Activated CD4-positive, alpha-beta memory T cell treated with anti-CD3 and anti-CD28 coated beads for 36 hours (primary cell): ENCODE measurements at regions not wholly inside any gene's neighbourhood (a gene's known extent, or its start where the extent isn't known, plus 50 kb on each side); places are given as distances from the start of the nearest gene placed in this dataset.

Experiments used
- CTCF ChIA-PET: fragments of 350-600 bp; sonication (Branson Sonifier 250); formaldehyde crosslinking; loops from one replicate; lab custom pipeline; 2021; ENCODE audit warnings: antibody characterized with exemption, inconsistent platforms; lab: Charles Lee
- POLR2A ChIA-PET: fragments of 350-600 bp; sonication (Branson Sonifier 250); formaldehyde crosslinking; loops from one replicate; lab custom pipeline; 2021; ENCODE audit warnings: antibody characterized with exemption; lab: Charles Lee
- DNase-seq: peaks from one replicate; pipeline ENCODE4 v3.0.0-alpha.2; 2020
- H3K27ac Mint-ChIP-seq: one replicate; pipeline ENCODE4 v1.8.0; 2021; ENCODE audit warnings: mixed read lengths
- H3K27me3 Mint-ChIP-seq: one replicate; pipeline ENCODE4 v1.8.0; 2021; ENCODE audit warnings: mixed read lengths
- H3K36me3 Mint-ChIP-seq: one replicate; pipeline ENCODE4 v1.8.0; 2021; ENCODE audit warnings: mixed read lengths
- H3K4me1 Mint-ChIP-seq: one replicate; pipeline ENCODE4 v1.8.0; 2021; ENCODE audit warnings: low read depth, mixed read lengths
- H3K4me3 Mint-ChIP-seq: one replicate; pipeline ENCODE4 v1.8.0; 2021; ENCODE audit warnings: mild to moderate bottlenecking, mixed read lengths
- H3K9me3 Mint-ChIP-seq: one replicate; pipeline ENCODE4 v1.8.0; 2021; ENCODE audit warnings: mixed read lengths
- intact Hi-C: fragments of 100-400 bp; cut with micrococcal nuclease; formaldehyde crosslinking; loops from one replicate; pipeline ENCODE4 v1.15.1; 2023

DNA sequence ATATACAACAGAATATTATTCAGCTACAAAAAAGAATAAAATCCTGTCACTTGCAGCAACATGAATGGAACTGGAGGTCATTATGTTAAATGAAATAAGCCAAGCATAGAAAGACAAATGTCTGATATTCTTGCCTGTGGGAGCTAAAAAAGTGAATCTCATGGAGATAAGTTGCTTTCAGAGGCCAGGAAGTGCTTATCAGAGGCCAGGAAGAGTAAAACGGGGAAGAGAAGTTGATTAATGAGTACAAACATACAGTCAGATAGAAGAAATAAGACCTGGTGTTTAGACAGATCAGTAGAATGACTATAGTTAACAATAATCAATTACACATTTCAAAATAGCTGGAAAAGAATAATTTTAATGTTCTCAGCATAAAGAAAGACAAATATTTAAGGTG is 54.4 kb upstream of the CPHXL start:
- DNase-seq, result no peak
- Mint-ChIP-seq H3K36me3 (no peaks in the 10 kb centered on the region), H3K27me3 (peaks cover 34% of the 10 kb centered on the region), H3K4me1 (no peaks in the 10 kb centered on the region), H3K4me3 (no peak overlapping the region), H3K9me3 (no peaks in the 10 kb centered on the region), H3K27ac (no peak overlapping the region)
- ChIA-PET CTCF (interaction anchor here (1.3 kb wide), 1 partner anchor 12 kb away, joined by 3 read pairs; no protein-coding TSS in a partner anchor), POLR2A (no interaction called here)
- intact Hi-C loops, result no loop called here

DNA sequence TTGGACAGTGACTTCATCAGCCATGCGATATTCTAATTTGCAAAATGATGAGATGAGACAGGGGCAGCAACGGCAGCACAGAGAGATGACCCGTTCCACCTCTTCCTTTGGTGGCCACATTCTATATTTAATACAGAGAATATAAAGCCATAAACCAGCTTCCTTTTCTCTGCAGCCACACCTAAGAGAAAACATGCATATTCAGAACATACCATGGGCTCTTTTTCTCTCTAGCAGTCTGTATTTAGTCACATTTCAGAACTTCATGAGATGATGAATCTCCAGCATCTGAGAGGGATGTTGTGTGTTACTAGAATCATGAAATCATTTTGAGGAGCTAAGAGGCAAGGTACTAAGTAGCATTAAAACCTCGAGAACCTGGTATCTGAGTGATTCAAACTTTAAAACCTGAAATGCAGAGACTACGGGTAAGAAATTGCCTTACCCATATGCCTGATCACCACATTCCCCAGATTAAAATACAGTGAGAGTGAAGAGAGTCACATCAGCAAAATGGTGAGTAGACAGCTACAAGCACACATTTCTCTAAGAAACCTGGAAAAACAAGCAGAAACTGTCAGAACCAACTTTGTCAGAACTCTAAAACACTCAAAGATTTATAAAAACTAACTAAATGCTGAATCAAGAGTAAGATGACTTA is 55.5 kb upstream of the CPHXL start:
- intact Hi-C loops, result no loop called here
- H3K27ac Mint-ChIP-seq, result no peak overlapping the region
- H3K4me1 Mint-ChIP-seq, result no peaks in the 10 kb centered on the region
- CTCF ChIA-PET, result interaction anchor here (0.8 kb wide), 1 partner anchor 1390 kb away, joined by 3 read pairs; no protein-coding TSS in a partner anchor
- H3K9me3 Mint-ChIP-seq, result no peaks in the 10 kb centered on the region
- no peak for DNase-seq
- H3K36me3 Mint-ChIP-seq, result no peaks in the 10 kb centered on the region
- no peak overlapping the region for H3K4me3 Mint-ChIP-seq
- POLR2A ChIA-PET, result no interaction called here
- peaks cover 29% of the 10 kb centered on the region for H3K27me3 Mint-ChIP-seq

GRCh38 chr16:75787440-75787839 is 61.1 kb upstream of the CPHXL start:
- H3K4me3 Mint-ChIP-seq, result no peak overlapping the region
- peaks cover 9% of the 10 kb centered on the region for H3K27me3 Mint-ChIP-seq
- H3K27ac Mint-ChIP-seq, result no peak overlapping the region
- intact Hi-C loops, result no loop called here
- no peaks in the 10 kb centered on the region for H3K4me1 Mint-ChIP-seq
- POLR2A ChIA-PET, result no interaction called here
- H3K9me3 Mint-ChIP-seq, result no peaks in the 10 kb centered on the region
- CTCF ChIA-PET, result interaction anchor here (1.1 to 4.0 kb wide), 5 partner anchors 10 to 1384 kb away, joined by 3 to 33 read pairs (median 4); no protein-coding TSS in a partner anchor
- H3K36me3 Mint-ChIP-seq, result no peaks in the 10 kb centered on the region
- DNase-seq, result no peak

DNA sequence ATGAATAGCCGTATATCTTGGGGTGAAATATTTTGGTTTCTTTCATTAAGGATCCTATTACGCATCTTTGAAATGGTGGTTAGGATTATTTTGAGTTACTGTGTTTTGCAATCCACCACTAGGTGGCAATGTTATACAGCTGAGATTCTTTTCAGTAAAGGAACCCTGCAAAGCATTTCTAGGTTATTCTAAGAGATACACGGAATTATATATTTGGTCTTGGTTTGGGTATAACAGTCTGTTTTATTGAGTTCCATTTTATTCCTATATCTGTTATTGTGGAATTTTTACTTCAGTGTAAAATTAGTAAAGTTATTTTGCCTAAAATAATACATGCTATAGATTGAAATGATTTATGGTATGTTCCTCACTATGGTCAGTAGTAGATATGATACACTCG is 62.9 kb upstream of the CPHXL start:
- no peak overlapping the region for H3K4me3 Mint-ChIP-seq
- no peaks in the 10 kb centered on the region for H3K4me1 Mint-ChIP-seq
- ChIA-PET POLR2A (no interaction called here), CTCF (interaction anchor here (0.6 to 1.1 kb wide), 4 partner anchors 10 to 1382 kb away, joined by 4 to 7 read pairs (median 5); no protein-coding TSS in a partner anchor)
- no peak overlapping the region for H3K27ac Mint-ChIP-seq
- no peaks in the 10 kb centered on the region for H3K36me3 Mint-ChIP-seq
- H3K9me3 Mint-ChIP-seq, result no peaks in the 10 kb centered on the region
- intact Hi-C loops, result loop anchor here (1.0 kb wide), 1 partner anchor 1382 kb away; no protein-coding TSS in a partner anchor
- peaks cover 6% of the 10 kb centered on the region for H3K27me3 Mint-ChIP-seq
- DNase-seq, result no peak

- CTCF ChIA-PET, result interaction anchor here (0.6 to 1.9 kb wide), 3 partner anchors 12 to 1379 kb away, joined by 3 to 10 read pairs (median 3); no protein-coding TSS in a partner anchor
- Mint-ChIP-seq H3K4me3 (no peak overlapping the region), H3K9me3 (no peaks in the 10 kb centered on the region), H3K27me3 (peaks cover 2% of the 10 kb centered on the region), H3K36me3 (no peaks in the 10 kb centered on the region), H3K27ac (no peak overlapping the region), H3K4me1 (no peaks in the 10 kb centered on the region)
- no peak for DNase-seq
- intact Hi-C loops, result loop anchor here (5.0 kb wide), 1 partner anchor 1249 kb away; no protein-coding TSS in a partner anchor
- POLR2A ChIA-PET, result no interaction called here
Measured at GRCh38 chr16:75792771-75793492, 66.6 kb upstream of the CPHXL start.

- peaks cover 2% of the 10 kb centered on the region for H3K27me3 Mint-ChIP-seq
- ChIA-PET POLR2A (no interaction called here), CTCF (no interaction called here)
- DNase-seq, result no peak
- no peaks in the 10 kb centered on the region for H3K9me3 Mint-ChIP-seq
- intact Hi-C loops, result loop anchor here (5.0 kb wide), 1 partner anchor 1249 kb away; no protein-coding TSS in a partner anchor
- no peak overlapping the region for H3K4me3 Mint-ChIP-seq
- no peaks in the 10 kb centered on the region for H3K4me1 Mint-ChIP-seq
- no peaks in the 10 kb centered on the region for H3K36me3 Mint-ChIP-seq
- no peak overlapping the region for H3K27ac Mint-ChIP-seq
Measured at GRCh38 chr16:75793641-75794040, 67.4 kb upstream of the CPHXL start.

DNA sequence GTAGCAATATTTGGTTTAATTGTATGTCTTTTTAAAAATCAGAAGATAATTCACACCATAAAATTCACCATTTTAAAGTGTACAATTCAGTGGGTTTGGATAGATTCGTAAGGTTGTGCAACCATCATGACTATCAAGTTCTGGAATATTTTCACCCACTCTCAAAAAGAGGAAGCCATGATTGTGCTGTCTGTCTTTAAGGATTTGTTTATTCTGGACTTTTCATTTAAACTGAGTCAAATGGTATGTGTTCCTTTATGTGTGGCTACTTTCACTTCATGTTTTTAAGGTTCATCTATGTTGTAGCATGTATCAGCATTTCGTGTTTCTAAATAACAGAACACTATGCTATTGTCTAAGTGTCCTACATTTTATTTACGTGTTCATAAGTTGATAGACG is 68.1 kb upstream of the CPHXL start:
- H3K27me3 Mint-ChIP-seq, result peaks cover 5% of the 10 kb centered on the region
- CTCF ChIA-PET, result no interaction called here
- POLR2A ChIA-PET, result no interaction called here
- H3K36me3 Mint-ChIP-seq, result no peaks in the 10 kb centered on the region
- no peaks in the 10 kb centered on the region for H3K4me1 Mint-ChIP-seq
- H3K9me3 Mint-ChIP-seq, result no peaks in the 10 kb centered on the region
- H3K4me3 Mint-ChIP-seq, result no peak overlapping the region
- no peak overlapping the region for H3K27ac Mint-ChIP-seq
- intact Hi-C loops, result loop anchor here (5.0 kb wide), 1 partner anchor 1248 kb away; no protein-coding TSS in a partner anchor
- DNase-seq, result no peak

GRCh38 chr16:75798714-75799113 is 72.4 kb upstream of the CPHXL start:
- DNase-seq, result no peak
- H3K27me3 Mint-ChIP-seq, result peaks cover 5% of the 10 kb centered on the region

GRCh38 chr16:75801307-75801706 is 75.0 kb upstream of the CPHXL start:
- ChIA-PET POLR2A (no interaction called here), CTCF (no interaction called here)
- Mint-ChIP-seq H3K27me3 (peaks cover 5% of the 10 kb centered on the region), H3K36me3 (no peaks in the 10 kb centered on the region), H3K4me3 (no peak overlapping the region), H3K27ac (no peak overlapping the region), H3K4me1 (no peaks in the 10 kb centered on the region), H3K9me3 (no peaks in the 10 kb centered on the region)
- no peak for DNase-seq
- intact Hi-C loops, result no loop called here

More at GRCh38 chr16:75798714-75799113, 72.4 kb upstream of the CPHXL start:
- Mint-ChIP-seq H3K9me3 (no peaks in the 10 kb centered on the region), H3K27ac (no peak overlapping the region), H3K36me3 (no peaks in the 10 kb centered on the region), H3K4me1 (no peaks in the 10 kb centered on the region), H3K4me3 (no peak overlapping the region)
- ChIA-PET POLR2A (no interaction called here), CTCF (interaction anchor here (1.4 to 2.0 kb wide), 2 partner anchors 10 to 13 kb away, joined by 4 read pairs; no protein-coding TSS in a partner anchor)
- intact Hi-C loops, result no loop called here

- peaks cover 10% of the 10 kb centered on the region for H3K27me3 Mint-ChIP-seq
- intact Hi-C loops, result no loop called here
- ChIA-PET CTCF (no interaction called here), POLR2A (no interaction called here)
- H3K4me3 Mint-ChIP-seq, result no peak overlapping the region
- no peak for DNase-seq
- H3K4me1 Mint-ChIP-seq, result no peaks in the 10 kb centered on the region
- no peaks in the 10 kb centered on the region for H3K9me3 Mint-ChIP-seq
- H3K36me3 Mint-ChIP-seq, result no peaks in the 10 kb centered on the region
- no peak overlapping the region for H3K27ac Mint-ChIP-seq
Measured at GRCh38 chr16:75803753-75804152, 77.5 kb upstream of the CPHXL start.

DNA sequence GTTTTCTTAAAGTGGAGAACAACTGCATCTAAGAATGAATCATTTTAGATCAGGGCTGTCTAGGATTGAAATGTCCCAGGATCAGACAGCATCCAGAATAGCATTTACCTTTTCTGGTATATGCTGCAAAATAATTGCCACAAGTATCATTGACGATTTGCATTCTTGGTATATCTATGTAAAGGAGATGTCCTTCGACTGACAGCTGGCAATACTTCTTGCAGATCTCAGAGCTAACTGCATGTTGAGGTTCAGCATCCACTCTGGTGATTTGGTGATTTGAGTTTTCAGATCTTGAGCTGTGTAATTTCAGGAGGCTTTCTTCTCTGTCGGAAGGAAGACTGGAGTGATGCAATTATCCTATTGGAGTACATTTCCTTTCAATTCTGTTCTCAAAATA is 78.1 kb upstream of the CPHXL start:
- Mint-ChIP-seq H3K27me3 (peaks cover 8% of the 10 kb centered on the region), H3K4me3 (no peak overlapping the region), H3K27ac (no peak overlapping the region), H3K4me1 (no peaks in the 10 kb centered on the region), H3K9me3 (no peaks in the 10 kb centered on the region), H3K36me3 (no peaks in the 10 kb centered on the region)
- POLR2A ChIA-PET, result no interaction called here
- intact Hi-C loops, result no loop called here
- CTCF ChIA-PET, result no interaction called here
- DNase-seq, result no peak

DNA sequence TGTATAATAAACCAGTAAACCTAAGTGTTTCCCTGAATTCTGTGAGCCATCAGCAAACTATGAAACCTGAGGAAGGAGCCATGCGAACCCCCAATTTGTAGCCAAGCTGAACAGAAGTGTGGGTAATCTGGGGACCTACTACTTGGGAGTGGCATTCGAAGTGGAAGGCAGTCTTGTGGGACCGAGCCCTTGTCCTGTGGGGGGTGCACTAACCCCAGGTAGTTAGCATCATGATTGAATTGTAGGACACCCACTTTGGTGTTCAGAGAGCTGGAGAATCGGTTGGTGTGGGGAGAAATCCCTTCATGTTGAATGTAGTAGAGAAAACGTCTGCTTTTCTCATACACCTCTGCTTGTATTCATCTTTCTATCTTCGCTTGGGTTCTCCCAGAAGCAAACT is 79.7 kb upstream of the CPHXL start:
- no peaks in the 10 kb centered on the region for H3K9me3 Mint-ChIP-seq
- intact Hi-C loops, result no loop called here
- POLR2A ChIA-PET, result no interaction called here
- H3K27me3 Mint-ChIP-seq, result peaks cover 9% of the 10 kb centered on the region
- H3K4me1 Mint-ChIP-seq, result no peaks in the 10 kb centered on the region
- no peaks in the 10 kb centered on the region for H3K36me3 Mint-ChIP-seq
- no peak overlapping the region for H3K4me3 Mint-ChIP-seq
- no peak overlapping the region for H3K27ac Mint-ChIP-seq
- DNase-seq, result no peak
- CTCF ChIA-PET, result interaction anchor here (0.9 to 1.5 kb wide), 2 partner anchors 13 to 18 kb away, joined by 3 to 4 read pairs; no protein-coding TSS in a partner anchor
